Effector CD8-positive, alpha-beta T cell (primary cell): ENCODE measurements at regions not wholly inside any gene's neighbourhood (a gene's known extent, or its start where the extent isn't known, plus 50 kb on each side); places are given as distances from the start of the nearest gene placed in this dataset.
"Not testable (repeated sequence)": the region's sequence is repeated elsewhere in the genome, so short reads cannot be mapped to it uniquely, and the experiment has no call there.

Experiments
- DNase-seq: peaks from one replicate; lab custom pipeline; 2025; lab: John Stamatoyannopoulos, UW

DNA sequence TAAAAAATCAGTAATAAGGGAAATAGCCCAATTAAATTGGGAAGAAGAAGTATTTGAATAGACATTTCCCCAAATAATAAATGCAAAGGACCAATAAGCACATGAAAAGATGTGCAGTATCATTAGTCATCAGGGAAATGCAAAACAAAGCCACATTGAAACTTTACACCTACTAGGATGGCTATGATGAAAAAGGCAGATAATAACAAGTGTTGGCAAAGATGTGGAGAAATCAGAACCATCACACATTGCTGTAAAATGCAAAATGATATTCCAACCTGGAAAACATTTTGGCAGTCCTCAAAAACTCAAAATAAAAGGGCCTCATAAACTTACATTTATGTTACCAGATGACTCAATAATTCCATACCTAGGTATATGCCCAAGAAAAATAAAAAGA, 131.1 kb upstream of the G2E3 start:
- DNase-seq, result no peak

DNA sequence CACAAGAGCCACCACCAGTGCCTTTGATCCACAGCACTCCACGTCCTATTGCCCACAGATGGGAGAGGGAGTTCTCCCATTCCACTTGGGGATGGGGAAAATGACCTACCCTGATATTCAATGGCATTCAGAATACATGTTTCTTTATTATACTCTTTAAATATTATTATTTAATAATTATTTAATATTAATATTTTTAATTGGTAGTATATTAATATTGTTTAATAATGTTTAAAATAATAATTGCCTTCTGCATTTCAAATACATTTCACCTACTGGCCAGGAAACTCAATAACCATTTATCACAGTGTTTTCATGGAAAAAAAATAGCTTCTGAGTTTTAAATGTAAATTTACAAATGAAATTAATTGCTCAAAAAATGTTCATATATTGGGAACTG, 127.4 kb upstream of the G2E3 start:
- no peak for DNase-seq

DNA sequence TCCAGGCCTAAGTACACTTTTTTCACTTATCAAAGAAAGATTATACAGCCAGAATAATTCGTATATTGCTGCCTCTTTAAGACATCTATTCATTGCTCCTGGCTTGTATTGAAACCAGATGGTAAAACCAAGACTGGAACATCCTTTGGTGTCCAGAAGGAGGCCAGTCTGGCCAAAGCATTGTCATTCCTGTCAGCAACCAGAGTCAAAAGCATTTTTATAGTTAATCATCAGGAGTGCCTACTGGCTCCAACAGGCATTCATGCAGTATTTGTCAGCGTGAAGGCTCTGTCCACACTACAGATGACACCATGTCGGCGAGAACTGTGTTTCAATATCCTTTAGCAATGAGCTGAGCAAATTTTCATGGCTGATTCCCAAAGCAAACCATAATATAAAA, 118.0 kb upstream of the G2E3 start:
- DNase-seq, result no peak

DNA sequence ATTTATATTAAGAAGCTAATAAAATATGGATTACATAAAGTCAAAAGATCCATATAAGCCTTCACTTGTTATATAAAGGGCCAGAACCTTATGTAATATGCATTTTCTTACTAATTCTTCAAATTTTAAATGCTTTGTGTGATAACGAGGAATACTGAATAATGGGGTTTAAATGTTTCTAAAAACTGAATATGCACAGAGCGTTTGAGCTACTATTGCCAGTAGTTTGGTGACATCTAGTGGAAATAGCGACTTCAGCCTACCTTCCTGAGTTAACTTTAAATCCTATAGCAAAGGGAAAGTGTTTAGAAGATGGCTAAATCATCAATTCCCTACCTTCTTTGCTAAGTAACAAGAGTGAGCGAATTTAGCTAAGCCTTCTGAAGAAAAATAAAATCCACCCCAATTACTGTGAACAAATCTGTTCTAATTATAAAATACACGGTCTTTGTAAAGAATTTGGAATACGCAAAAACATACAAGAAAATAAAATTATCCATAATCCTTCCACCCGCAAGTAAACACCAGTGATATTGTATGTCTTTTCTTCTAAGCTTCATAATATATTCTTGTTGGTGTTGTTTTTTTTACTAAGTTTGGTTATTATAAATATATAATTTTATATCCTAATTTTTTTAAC, 115.5 kb upstream of the G2E3 start:
- DNase-seq, result no peak

DNA sequence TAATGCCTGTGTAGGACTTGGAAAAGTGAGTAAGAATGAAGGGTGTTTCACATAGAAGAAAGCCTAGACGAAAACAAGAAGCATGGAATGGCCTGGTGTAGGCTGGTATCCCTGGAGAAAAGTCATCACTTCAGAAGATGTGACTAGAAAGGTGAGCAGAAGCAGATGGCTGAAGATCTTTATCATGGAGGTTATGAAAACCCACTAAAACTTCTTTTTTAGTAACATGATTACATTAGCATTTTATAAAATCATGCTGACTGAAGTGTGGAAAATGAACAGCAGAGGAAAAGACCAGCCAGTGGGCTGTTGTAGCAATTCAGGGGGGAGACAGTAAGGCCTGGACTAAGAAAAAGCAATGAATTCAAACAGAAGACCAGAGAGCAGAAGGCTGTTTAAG, 114.5 kb upstream of the G2E3 start:
- DNase-seq, result no peak

DNA sequence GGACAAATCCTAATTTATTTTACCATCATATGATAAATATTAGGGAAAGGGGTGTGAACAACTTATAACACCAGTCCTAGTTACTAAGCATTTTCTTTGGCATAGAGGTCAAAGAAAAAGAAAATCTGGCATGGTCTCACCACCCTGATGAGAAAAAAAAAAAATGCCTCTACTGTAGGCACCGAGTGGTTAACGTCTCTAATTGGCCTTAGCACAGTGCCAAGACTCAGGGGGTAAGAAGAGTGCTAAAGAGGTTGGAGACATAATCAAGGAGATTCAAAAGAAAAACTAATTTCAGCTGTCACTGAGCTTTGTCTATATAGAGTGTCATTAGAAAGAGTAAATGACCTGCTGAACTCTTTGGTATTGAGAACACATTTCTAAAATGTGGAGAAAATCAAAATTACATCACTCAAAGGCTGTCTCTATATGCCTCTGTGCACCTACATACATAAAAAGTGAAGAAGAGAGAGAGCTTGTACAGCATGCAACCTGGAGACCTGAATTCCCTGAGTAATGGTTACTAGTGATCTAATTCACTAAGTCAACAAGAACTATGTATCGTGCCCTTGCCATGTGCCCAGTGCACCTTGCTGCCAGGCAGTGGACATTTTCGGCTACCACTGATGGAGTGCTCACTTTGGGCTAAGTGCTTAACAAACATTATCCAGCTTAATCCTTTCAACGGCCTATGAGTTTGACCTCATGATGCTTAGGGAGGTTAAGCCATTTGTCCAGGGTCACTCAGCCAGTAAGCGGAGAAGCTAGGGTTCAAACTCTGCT, 113.8 kb upstream of the G2E3 start:
- no peak for DNase-seq

DNA sequence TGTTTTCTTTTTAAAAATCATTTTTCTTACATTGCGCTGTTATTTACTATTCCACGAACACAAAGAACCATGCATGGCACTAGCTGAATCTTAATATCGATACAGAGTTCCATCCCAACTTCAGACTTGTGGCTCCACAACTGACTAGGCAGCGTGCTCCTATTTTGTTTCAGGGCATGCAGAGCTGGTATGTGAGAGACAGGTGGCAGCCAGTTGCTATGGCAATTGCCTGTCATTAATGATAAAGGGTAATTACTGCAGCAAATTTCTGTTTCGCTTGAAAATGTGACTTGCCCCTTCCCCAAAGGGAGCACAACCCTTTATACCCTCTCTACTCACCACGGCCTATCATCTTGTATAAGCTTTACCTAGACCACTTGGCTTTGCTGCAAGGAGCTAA, 113.1 kb upstream of the G2E3 start:
- DNase-seq, result no peak

DNA sequence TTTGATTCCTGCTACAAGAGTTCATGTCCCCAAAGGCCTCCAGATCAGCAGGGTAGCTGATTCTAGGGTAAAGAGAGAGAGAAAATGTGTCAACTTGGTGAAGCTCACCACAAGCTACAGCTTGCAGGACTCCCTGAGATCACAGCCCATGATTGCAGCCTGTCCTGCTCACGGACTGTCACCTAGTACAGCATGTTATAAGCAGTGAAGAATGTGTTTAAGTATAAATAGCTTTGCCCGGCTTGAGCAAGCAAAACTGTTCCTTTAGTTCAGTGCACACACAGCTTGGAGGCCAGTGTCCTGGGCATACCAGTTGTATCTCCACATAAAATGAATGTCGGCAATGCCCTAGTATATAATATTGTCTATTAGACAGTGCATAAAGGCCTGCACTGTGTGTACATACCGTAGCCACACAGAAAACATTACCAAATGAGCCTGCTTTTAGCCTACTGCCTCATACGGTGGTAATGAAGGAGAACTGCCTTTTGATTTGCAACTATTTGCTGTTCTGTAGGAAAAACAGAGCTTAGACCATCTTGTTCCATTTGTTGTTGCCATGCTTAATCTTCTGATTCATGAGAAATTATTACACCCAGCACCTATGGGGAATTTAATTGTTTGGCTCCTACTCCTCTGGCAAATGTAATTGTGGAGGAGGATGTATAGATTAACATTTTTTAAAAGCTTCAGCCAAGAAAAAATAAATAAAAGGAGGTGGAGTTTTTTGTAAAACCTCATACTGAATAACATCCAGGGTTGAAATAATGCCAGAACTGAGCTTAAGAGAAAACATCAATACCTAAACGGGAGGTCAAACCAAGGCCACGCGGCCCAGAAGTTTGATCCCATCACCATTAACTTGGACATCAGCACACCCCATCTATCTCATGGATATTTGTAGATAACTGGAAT, 108.1 kb upstream of the G2E3 start:
- DNase-seq, result no peak

DNA sequence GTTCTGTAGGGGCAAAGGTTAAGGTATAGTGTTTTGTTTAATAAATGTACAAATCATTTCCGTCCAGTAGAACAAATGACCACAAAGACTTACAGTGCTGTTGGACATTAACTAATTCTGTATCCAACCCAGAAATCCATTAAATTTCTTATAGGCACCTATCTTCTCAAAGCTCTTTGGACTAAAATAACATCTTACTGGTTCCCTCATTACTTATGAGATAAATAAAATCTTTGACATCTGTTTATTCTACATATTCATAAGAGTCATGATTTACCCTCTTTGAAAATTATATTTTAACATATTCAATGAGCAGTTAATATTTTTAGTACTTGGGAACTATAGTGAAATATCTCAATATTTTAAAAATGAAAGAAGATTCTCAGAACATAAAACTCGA, 102.7 kb upstream of the G2E3 start:
- DNase-seq, result no peak

DNA sequence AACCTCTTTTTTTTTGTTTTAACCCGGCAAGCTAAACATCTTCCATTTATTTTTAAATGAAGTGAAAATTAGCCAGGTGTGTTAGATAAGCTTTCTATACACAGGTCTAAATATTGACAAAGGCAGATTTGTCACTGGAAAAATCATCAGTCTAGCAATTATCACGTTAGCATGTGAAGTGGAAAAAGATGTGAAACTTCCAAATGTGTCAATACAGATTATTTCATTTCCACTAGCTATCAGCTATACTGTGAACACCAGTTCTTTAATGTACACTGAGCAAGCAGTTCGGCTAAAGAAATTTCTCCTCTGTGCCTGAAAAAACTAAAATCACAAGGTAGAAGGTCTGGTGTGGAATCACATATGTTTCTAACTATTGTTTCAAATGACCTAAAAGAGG, 96.6 kb upstream of the G2E3 start:
- no peak for DNase-seq

DNA sequence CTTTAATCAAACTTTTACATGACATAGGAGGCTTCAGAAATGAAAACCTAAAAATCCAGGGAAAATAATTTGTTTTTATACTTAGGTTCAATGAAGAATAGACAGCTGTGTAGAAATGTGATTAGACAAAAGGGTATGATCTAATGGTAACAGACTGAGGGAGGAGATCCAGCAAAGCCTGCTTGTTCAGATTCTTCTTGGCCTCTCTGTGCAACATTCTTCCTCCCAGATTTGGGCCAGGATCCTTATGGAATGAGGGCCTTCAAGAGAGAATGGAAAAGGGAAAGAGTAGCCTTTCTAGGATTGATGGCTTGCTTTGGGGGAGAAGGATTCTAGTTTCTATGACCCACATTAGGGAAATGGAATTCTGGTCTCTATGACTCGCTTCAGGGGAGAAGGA, 94.5 kb upstream of the G2E3 start:
- no peak for DNase-seq

DNA sequence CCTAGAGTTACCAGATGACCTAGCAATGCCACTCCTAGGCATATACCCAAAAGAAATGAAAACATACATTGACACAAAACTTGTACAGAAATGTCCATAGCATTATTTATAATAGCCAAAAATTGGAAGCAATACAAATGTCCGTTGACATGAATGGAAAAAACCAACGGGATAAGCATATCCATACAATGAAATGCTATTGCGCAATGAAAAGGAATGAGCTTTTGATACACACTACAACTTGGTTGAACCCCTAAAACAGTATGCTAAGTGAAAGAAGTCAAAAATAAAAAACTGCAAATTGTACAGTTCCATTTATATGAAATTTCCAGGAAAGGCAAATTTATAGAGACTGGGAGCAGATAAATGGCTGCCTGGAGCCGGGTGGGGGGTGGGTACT, 90.6 kb upstream of the G2E3 start:
- no peak for DNase-seq

DNA sequence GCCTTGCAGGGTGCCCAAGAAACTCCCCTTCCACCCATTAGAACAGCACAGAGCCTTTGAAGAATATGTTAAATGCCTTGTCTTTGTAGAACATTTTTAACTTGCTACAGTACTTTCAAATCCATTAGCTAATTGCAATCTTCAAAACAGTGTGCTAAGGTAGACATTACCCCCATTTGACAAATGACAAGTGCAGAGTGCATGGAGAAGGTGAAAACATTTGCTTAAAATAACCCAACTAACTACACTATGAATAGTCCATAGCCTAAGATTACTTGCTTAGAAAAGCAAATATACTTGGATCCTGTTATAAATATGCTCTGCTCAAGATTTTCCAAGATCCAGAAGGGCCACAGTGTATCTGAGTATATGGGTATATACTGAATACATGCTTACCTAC, 87.0 kb upstream of the G2E3 start:
- no peak for DNase-seq

DNA sequence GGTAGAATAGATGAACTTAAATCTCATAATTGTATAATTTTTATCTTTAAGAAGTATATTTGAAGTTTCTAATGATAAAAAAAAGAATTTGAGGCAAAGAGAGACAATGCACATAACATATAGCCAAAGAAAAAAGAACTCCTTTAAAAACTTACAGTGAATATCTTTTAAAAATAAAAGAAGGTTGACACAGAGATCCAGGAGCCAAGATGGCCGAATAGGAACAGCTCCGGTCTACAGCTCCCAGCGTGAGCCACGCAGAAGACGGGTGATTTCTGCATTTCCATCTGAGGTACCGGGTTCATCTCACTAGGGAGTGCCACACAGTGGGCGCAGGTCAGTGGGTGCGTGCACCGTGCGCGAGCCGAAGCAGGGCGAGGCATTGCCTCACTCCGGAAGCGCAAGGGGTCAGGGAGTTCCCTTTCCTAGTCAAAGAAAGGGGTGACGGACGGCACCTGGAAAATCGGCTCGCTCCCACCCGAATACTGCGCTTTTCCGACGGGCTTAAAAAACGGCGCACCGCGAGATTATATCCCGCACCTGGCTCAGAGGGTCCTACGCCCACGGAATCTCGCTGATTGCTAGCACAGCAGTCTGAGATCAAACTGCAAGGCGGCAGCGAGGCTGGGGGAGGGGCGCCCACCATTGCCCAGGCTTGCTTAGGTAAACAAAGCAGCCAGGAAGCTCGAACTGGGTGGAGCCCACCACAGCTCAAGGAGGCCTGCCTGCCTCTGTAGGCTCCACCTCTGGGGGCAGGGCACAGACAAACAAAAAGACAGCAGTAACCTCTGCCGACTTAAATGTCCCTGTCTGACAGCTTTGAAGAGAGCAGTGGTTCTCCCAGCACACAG, 84.9 kb upstream of the G2E3 start:
- DNase-seq, result not testable (repeated sequence)

DNA sequence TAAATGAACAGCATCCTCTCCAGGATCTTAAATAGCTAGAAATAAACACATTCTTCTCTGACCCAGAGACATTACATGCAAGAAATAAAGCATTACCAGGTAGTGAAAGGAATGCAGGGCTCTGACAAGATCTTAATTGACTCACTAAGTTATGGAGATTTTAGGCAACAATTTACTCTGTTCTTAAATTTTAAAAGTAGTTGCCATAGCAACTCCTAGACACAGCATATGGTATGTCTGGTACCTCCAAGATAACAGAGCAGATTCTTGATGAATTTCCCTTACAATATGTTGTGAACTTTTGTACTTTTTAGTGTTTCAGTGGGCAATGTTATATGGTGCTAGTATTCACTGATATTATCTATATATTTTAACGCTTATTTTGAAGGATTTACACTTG, 76.7 kb upstream of the G2E3 start:
- DNase-seq, result no peak

DNA sequence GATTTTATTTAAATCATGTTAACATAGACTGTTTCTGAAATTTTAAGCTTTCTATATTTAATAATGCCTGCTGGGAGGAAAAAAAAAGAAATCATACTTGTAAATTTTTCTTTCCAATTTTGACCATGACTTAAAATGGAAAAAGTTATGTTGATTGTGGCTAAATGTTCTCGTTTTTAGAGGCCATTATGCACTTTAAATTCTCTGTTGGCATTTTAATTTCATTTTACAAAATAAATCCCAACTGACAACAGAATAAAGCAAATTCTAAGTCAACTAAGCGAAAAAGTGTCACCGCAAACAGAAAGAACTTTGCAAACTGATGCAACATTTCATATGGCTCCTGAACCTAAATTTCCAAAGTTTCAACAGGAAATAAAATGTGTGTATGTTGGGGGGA, 74.8 kb upstream of the G2E3 start:
- DNase-seq, result no peak

DNA sequence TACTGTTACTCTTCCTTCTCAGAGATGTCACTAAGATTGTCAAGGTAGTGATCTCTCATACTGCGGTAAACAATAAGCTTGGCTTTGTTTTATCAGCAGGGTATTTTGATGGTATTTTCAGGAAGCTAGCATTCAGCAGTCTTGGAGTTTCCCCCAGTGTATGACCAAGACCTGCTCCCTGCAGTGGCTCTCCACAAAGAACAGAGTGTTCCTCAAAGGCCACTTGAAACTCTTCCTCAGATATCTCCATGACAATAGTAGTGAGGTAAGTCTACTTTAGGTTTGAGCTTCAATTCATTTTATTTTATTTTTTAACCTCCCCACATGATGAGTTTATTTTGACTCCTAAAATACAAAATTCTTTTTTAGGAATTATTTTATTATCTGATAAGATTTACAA, 74.0 kb upstream of the G2E3 start:
- no peak for DNase-seq

DNA sequence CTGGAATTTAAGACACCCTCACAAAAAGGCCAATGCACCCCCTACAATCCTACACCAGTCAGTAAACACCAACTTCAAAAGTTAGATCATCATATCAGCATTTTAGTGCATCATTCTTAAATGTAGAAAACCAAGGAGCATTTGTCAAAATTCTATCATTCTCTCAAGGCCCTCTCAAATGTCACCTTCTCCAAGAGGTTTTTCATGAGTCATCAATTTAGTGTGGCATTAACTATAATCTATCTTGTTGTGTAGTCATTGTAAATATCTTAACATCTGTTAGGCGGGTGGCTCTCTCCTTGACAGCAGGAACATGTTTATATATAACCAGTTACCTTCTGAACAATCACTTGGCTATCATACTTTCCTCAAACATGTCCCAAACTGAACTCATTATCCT, 62.1 kb upstream of the G2E3 start:
- DNase-seq, result no peak

DNA sequence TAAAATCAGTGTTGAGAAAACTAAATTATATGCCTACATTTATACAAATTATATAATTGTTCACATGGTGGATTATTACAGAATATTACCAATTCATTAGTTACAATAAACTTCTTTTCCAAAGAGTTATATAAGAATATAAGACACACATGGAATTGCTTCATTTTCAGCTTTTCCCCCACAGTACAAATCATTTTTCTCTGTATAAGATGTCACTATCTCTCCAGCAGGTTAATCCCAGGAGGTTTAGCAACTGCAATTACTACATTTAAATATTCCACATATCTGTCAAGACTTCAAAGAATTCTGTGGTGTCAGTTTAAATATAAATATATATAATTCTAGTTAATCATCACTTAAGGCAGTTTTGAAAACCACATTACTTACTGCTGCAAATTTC, 59.6 kb upstream of the G2E3 start:
- no peak for DNase-seq

DNA sequence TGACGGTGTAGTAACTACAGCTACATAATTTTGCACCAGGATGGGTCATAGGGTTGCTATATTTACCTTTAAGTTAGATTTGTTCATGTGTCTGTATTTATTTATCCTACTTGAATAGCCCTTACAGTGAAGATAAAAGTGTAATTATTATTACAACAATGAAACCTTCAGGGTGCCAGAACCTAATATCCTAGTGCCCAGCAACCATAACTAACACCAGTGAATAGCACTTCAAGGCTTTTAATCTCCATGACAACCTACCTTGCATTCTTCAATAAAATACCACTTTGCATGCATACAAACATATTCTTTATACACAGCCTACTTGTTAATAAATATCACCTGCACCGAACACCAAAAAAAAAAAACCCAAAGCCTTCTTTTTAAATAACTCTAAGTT, 58.7 kb upstream of the G2E3 start:
- no peak for DNase-seq

DNA sequence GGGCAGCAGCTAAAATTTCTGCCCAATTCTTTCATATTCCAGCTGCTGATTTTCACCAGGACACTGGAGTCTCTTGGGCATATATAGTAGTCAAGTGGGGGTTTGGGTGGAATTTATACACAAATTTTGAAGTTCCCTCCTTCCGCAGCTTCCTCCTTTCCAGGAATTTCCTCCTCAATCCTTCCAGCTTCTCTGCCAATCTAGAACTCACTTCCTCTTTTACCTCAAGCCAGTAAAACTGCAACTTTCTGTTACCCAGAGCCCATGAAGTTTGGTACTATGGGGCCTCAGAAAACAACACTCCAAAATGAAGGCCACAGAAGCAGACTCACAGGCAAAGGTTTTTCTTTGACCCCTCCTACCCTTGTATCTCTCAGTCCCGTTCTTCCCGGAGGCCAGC, 51.7 kb upstream of the G2E3 start:
- no peak for DNase-seq
